ENCODE measurements at regions not wholly inside any gene's neighbourhood (a gene's known extent, or its start where the extent isn't known, plus 50 kb on each side); places are given as distances from the start of the nearest gene placed in this dataset.
"Not testable (repeated sequence)": the region's sequence is repeated elsewhere in the genome, so short reads cannot be mapped to it uniquely, and the experiment has no call there.

- DNase-seq (ENCODE audit: low read depth), result no peak
Measured at GRCh38 chr5:62886603-62887315, 308.1 kb downstream of the LRRC70 start.

GRCh38 chr5:62837330-62837729 lies 258.7 kb downstream of the LRRC70 start:
- DNase-seq (ENCODE audit: low read depth), result not testable (repeated sequence)

GRCh38 chr5:62829604-62829986 lies 251.0 kb downstream of the LRRC70 start:
- DNase-seq (ENCODE audit: low read depth), result no peak

- no peak for DNase-seq (ENCODE audit: low read depth)
Measured at GRCh38 chr5:62828742-62829603, 250.4 kb downstream of the LRRC70 start.

- no peak for DNase-seq (ENCODE audit: low read depth)
Measured at GRCh38 chr5:62825623-62826220, 247.1 kb downstream of the LRRC70 start.

GRCh38 chr5:62824936-62825335 lies 246.3 kb downstream of the LRRC70 start:
- DNase-seq (ENCODE audit: low read depth), result no peak

GRCh38 chr5:62817043-62817442 lies 238.4 kb downstream of the LRRC70 start:
- not testable (repeated sequence) for DNase-seq (ENCODE audit: low read depth)

- DNase-seq (ENCODE audit: low read depth), result no peak
Measured at GRCh38 chr5:62814991-62815390, 236.4 kb downstream of the LRRC70 start.

GRCh38 chr5:62812621-62813255 lies 234.1 kb downstream of the LRRC70 start:
- no peak for DNase-seq (ENCODE audit: low read depth)

GRCh38 chr5:62804819-62805218 lies 226.2 kb downstream of the LRRC70 start:
- not testable (repeated sequence) for DNase-seq (ENCODE audit: low read depth)

GRCh38 chr5:62795926-62796325 lies 217.3 kb downstream of the LRRC70 start:
- DNase-seq (ENCODE audit: low read depth), result no peak

- DNase-seq (ENCODE audit: low read depth), result no peak
Measured at GRCh38 chr5:62794456-62794855, 215.8 kb downstream of the LRRC70 start.

GRCh38 chr5:62791059-62791458 lies 212.4 kb downstream of the LRRC70 start:
- DNase-seq (ENCODE audit: low read depth), result no peak

- DNase-seq (ENCODE audit: low read depth), result no peak
Measured at GRCh38 chr5:62790348-62790747, 211.7 kb downstream of the LRRC70 start.

GRCh38 chr5:62786099-62786498 lies 207.5 kb downstream of the LRRC70 start:
- no peak for DNase-seq (ENCODE audit: low read depth)

GRCh38 chr5:62785588-62785987 lies 207.0 kb downstream of the LRRC70 start:
- DNase-seq (ENCODE audit: low read depth), result no peak

GRCh38 chr5:62783374-62784057 lies 204.9 kb downstream of the LRRC70 start:
- no peak for DNase-seq (ENCODE audit: low read depth)

- no peak for DNase-seq (ENCODE audit: low read depth)
Measured at GRCh38 chr5:62780888-62781287, 202.3 kb downstream of the LRRC70 start.

GRCh38 chr5:62780230-62780629 lies 201.6 kb downstream of the LRRC70 start:
- DNase-seq (ENCODE audit: low read depth), result no peak

GRCh38 chr5:62779010-62779422 lies 200.4 kb downstream of the LRRC70 start:
- DNase-seq (ENCODE audit: low read depth), result no peak

GRCh38 chr5:62778316-62779009 lies 199.8 kb downstream of the LRRC70 start:
- no peak for DNase-seq (ENCODE audit: low read depth)
